ENCODE measurements at regions not wholly inside any gene's neighbourhood (a gene's known extent, or its start where the extent isn't known, plus 50 kb on each side); places are given as distances from the start of the nearest gene placed in this dataset.

- ATAC-seq = no peak
- WGBS (ENCODE audit: insufficient coverage) = 73% methylated on average over 2 of the region's 2 CpGs
Observed at GRCh38 chr12:30021051-30021833, 237.5 kb upstream of the TMTC1 start.

GRCh38 chr12:30019366-30020140 is 235.8 kb upstream of the TMTC1 start:
- Mint-ChIP-seq H3K4me3 (no peak overlapping the region), H3K9me3 (peaks cover 10% of the 10 kb centered on the region in 2 donors), H3K27ac (no peak overlapping the region), H3K27me3 (ENCODE audit: low read depth in 2 of 2) (no peaks in the 10 kb centered on the region), H3K36me3 (no peaks in the 10 kb centered on the region), H3K4me1 (no peaks in the 10 kb centered on the region)
- WGBS (ENCODE audit: insufficient coverage) = 83% methylated on average over 3 of the region's 4 CpGs
- intact Hi-C loops (cut with micrococcal nuclease) = no loop called here
- Histone ChIP-seq H3K4me1 (ENCODE audit: control insufficient read depth, insufficient read depth, low read length) (no peaks in the 10 kb centered on the region), H3K27me3 (ENCODE audit: control insufficient read depth, insufficient read depth, low read length) (no peaks in the 10 kb centered on the region), H3K36me3 (ENCODE audit: control insufficient read depth, insufficient read depth, low read length) (no peaks in the 10 kb centered on the region), H3K27ac (ENCODE audit: low read length) (no peak overlapping the region), H3K9me3 (ENCODE audit: control insufficient read depth, insufficient read depth, low read length) (no peaks in the 10 kb centered on the region), H3K4me3 (ENCODE audit: low read length) (no peak overlapping the region)
- ATAC-seq (no peak), DNase-seq (no peak)
- no peak for TF ChIP-seq CTCF (IDR thresholded peaks at IDR 0.05)

More at GRCh38 chr12:30021051-30021833, 237.5 kb upstream of the TMTC1 start:
- Mint-ChIP-seq H3K4me1 (no peaks in the 10 kb centered on the region), H3K27ac (no peak overlapping the region), H3K4me3 (no peak overlapping the region), H3K9me3 (peaks cover 7 to 13% of the 10 kb centered on the region in 2 donors), H3K36me3 (no peaks in the 10 kb centered on the region), H3K27me3 (ENCODE audit: low read depth in 2 of 2) (no peaks in the 10 kb centered on the region)
- intact Hi-C loops (cut with micrococcal nuclease) = no loop called here
- Histone ChIP-seq H3K27ac (ENCODE audit: low read length) (no peak overlapping the region), H3K9me3 (ENCODE audit: control insufficient read depth, insufficient read depth, low read length) (no peaks in the 10 kb centered on the region), H3K27me3 (ENCODE audit: control insufficient read depth, insufficient read depth, low read length) (no peaks in the 10 kb centered on the region), H3K36me3 (ENCODE audit: control insufficient read depth, insufficient read depth, low read length) (no peaks in the 10 kb centered on the region), H3K4me1 (ENCODE audit: control insufficient read depth, insufficient read depth, low read length) (no peaks in the 10 kb centered on the region), H3K4me3 (ENCODE audit: low read length) (no peak overlapping the region)
- no peak for TF ChIP-seq CTCF (IDR thresholded peaks at IDR 0.05)
- DNase-seq = no peak

- DNase-seq (no peak), ATAC-seq (no peak)
- TF ChIP-seq CTCF (IDR thresholded peaks at IDR 0.05) = no peak
- no peaks in the 10 kb centered on the region for H3K4me1 ChIP-seq (ENCODE audit: control insufficient read depth, insufficient read depth, low read length)
- H3K27me3 Mint-ChIP-seq (ENCODE audit: low read depth in 2 of 2) = no peaks in the 10 kb centered on the region
- H3K9me3 ChIP-seq (ENCODE audit: control insufficient read depth, insufficient read depth, low read length) = no peaks in the 10 kb centered on the region
- peaks cover 4 to 8% of the 10 kb centered on the region in 2 donors for H3K9me3 Mint-ChIP-seq
- intact Hi-C loops (cut with micrococcal nuclease) = no loop called here
- H3K27ac Mint-ChIP-seq = no peak overlapping the region
- H3K27me3 ChIP-seq (ENCODE audit: control insufficient read depth, insufficient read depth, low read length) = no peaks in the 10 kb centered on the region
- H3K4me1 Mint-ChIP-seq = no peaks in the 10 kb centered on the region
- 90% methylated on average over 9 of the region's 10 CpGs for WGBS (ENCODE audit: insufficient coverage)
- no peaks in the 10 kb centered on the region for H3K36me3 ChIP-seq (ENCODE audit: control insufficient read depth, insufficient read depth, low read length)
- no peak overlapping the region for H3K4me3 Mint-ChIP-seq
- no peaks in the 10 kb centered on the region for H3K36me3 Mint-ChIP-seq
- no peak overlapping the region for H3K4me3 ChIP-seq (ENCODE audit: low read length)
- no peak overlapping the region for H3K27ac ChIP-seq (ENCODE audit: low read length)
Observed at GRCh38 chr12:30016540-30017055, 232.9 kb upstream of the TMTC1 start.

Measured in natural killer cell (primary cell).